ENCODE measurements at regions not wholly inside any gene's neighbourhood (a gene's known extent, or its start where the extent isn't known, plus 50 kb on each side); places are given as distances from the start of the nearest gene placed in this dataset.

DNA sequence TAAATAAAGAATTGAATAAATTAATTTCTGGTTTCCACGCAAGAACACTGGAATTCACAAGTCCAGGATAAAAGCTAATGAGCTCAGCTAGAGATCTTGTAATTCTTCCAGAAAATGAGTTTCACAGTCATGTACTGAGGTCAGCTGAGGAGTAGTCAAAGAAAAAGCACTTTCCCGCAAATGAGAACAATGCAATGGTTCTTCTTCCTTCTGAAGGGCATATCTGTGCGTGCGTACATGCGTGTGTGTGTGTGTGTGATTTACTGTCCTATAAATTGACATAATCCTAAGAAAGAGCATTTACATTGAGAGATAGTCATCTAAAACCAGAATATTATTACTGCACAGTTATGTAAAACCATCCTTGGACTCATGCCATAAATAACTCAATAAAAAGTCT is 968.9 kb upstream of the EYS start:
- DNase-seq = no peak

GRCh38 chr6:66664112-66664511 is 957.1 kb upstream of the EYS start:
- DNase-seq = no peak

- DNase-seq = no peak
Measured at GRCh38 chr6:66662721-66663507, 955.9 kb upstream of the EYS start.

DNA sequence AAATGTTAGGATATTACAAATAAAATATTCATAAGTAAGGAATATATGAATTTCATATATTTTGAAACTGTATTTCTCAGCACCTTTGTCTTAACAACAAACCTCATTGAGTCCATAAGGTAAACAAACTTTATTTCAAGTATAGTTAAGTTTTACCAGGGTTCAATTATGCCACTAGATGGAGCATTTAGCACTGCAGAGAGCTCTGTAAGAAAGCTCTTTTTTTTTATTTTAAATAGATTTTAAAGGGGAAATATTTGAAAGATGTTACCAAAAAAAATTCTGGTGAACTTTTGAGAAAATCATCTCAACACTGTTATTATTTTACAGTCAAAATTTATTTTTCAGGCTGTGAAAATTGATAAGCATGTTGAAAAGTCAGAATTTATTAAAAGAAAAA is 955.2 kb upstream of the EYS start:
- DNase-seq = no peak

GRCh38 chr6:66655420-66655819 is 948.4 kb upstream of the EYS start:
- no peak for DNase-seq

- no peak for DNase-seq
Measured at GRCh38 chr6:66638518-66638917, 931.5 kb upstream of the EYS start.

DNA sequence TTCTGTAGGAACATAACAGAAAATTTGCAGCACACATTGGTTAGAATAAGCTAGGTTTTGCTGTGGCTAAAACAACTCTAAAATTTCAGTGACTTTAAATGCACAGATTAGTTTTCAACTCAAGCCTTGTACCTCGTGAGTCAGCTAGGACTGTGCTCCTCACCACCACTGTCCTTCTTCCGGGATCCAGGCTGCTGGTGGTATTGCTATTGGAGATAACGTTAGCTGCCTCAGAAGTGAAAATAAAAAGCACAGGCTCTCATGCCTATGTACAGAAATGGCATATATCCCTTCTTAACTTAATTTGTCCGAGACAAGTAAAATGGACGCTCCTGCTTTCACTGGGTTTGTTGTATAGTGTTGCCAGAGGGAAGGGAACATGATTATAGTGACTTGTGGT is 931.1 kb upstream of the EYS start:
- DNase-seq = no peak

DNA sequence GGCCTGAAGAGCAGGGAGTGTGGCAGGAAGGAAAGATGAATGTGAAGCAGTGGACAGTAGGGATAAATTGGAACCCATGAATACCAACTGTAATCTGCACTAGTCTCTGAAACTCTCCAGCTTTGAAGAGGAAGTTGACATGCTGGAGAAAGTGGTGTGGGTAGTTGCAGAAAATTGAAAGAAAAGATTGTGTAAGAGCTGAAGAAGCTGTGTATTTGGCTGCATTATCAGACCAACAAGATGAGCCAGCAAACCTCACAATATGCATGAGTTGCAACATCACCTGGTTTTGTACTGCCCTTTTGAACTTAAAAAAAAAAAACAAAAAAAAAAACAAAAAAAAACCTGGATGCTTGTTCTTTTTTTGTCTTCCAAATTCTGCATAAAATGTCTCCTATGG is 921.9 kb upstream of the EYS start:
- no peak for DNase-seq

- DNase-seq = no peak
Measured at GRCh38 chr6:66623050-66623449, 916.0 kb upstream of the EYS start.

DNA sequence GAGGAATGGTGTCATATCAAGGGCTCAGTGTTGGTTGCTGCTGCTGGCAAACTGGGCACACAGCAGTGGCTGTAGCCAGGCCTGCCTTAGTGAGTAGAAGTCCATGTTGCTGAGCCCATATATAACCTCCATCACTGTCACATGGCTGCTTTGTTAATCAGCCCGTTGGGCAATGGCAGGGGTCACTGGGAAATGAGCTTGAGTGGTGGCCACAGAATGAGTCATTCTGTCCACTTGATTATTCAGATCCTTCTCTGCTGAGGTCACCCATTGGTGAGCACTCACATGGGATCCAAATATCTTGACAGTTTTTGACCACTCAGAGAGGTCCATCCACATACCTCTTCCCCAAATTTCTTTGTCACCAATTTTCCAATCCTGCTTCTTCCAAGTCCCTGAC is 898.9 kb upstream of the EYS start:
- no peak for DNase-seq

- no peak for DNase-seq
Measured at GRCh38 chr6:66605011-66605410, 898.0 kb upstream of the EYS start.

GRCh38 chr6:66599541-66599940 is 892.5 kb upstream of the EYS start:
- DNase-seq = no peak

- no peak for DNase-seq
Measured at GRCh38 chr6:66578362-66578761, 871.3 kb upstream of the EYS start.

- DNase-seq = no peak
Measured at GRCh38 chr6:66568271-66568670, 861.2 kb upstream of the EYS start.

- DNase-seq = no peak
Measured at GRCh38 chr6:66561479-66561878, 854.5 kb upstream of the EYS start.

GRCh38 chr6:66558189-66558588 is 851.2 kb upstream of the EYS start:
- no peak for DNase-seq

- no peak for DNase-seq
Measured at GRCh38 chr6:66556936-66557335, 849.9 kb upstream of the EYS start.

- no peak for DNase-seq
Measured at GRCh38 chr6:66555082-66555481, 848.1 kb upstream of the EYS start.

GRCh38 chr6:66553441-66553840 is 846.4 kb upstream of the EYS start:
- DNase-seq = no peak

DNA sequence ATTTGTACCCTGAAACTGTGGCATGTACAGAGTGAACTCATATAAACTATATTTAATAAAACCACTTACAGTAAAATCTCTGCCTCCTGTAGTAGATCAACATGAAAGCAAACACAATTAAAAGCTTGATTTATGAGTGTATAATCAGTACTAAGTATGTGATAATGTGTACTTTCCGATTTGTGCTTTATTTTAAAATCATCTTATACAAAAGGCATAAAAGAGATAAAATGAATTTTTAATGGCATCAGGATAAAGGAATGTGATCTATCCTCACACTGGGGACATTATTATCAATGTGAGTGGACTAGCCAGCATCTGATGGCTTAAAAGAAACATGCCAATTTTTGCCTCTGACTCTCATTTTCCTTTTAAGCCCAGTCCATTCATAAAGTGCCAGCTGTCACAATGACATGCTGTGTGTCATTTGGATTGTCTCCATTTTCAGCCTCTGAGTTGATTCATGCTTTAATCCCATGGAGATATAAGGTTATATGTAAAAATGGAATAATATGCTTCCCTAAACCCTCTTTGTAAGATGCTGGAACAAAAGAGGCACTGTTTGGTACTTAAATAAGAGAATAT is 831.6 kb upstream of the EYS start:
- no peak for DNase-seq

DNA sequence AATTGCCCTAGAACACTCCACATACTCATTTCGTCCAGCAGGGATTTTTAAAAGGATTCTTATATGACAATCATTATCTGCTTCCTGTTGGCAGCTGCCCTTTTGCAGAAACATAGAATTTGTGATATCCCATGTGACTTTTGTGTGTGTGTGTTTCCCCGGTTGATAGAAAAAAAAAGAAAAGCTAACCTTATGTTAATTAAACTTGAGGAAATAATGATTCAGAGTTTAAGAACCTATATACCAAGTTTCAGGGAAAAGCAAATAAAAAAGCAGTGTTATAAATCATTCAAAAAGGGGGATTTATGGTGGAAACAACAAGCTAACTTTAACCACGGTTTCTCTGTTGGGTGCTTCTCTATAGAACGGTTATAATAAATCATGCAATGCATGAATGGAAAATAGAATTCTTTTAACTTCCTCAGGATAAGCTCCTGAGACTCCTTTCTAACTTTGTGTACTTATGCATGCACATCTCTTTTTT is 826.9 kb upstream of the EYS start:
- DNase-seq = no peak

DNA sequence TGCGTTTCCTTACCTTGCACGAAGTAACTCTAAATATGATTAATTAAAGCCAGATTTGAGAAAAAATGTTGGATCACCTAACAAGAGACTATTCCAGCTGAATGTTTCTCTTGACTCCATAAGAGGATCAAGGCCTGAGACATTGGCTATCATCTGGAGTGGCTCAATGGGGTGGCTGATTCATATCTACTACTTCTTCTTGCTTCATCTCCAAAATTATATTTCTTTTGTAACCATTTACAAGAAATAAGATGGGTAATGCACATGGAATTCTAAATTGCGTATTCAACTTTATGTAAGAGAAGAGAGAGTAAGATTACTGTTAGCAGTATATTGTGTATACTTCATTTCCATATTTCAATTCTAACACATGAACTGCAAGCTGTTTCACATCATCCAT is 819.0 kb upstream of the EYS start:
- no peak for DNase-seq

DNA sequence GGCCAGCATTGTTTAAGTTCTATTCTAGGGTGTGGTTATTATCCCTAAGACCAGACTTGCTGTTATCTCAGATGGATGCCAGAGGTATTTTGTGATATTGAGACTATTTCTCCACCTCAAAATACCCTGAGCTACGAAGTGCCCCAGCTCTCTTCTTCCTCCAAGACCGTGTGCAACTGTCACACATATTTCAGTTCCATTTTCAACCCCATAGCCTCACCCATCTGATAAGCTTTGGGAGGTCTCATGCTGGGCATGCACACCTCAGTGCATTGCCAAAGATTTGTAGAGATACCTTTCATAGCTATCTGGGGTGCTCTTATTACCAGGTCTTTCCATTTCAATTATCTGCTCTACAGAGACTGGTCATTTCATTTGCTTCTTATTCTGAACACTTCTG is 815.8 kb upstream of the EYS start:
- DNase-seq = no peak

DNA sequence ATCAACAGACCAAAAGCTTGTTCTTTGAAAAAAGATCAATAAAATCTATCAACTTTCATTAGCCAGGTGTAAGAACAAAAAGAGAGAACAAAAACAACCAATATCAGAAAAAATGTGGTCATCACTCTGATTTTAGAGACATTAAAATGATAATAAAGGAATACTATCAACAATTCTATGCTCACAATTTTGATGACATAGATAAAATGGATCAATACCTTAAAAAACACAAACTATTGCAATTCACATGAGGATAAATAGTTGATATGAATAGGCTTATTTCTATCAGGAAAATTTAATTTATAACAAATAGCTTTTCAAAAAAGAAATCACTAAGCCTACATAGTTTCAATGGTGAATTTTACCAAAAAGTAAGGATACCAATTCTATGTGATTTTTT is 809.4 kb upstream of the EYS start:
- no peak for DNase-seq

- DNase-seq = no peak
Measured at GRCh38 chr6:66508433-66508832, 801.4 kb upstream of the EYS start.
